ENCODE measurements at regions not wholly inside any gene's neighbourhood (a gene's known extent, or its start where the extent isn't known, plus 50 kb on each side); places are given as distances from the start of the nearest gene placed in this dataset.

- Histone ChIP-seq H3K4me1 (ENCODE audit: control insufficient read depth, insufficient read depth, low read length, poor library complexity, severe bottlenecking) (peaks cover 2% of the 10 kb centered on the region), H3K9me3 (ENCODE audit: control insufficient read depth, low read length) (peaks cover 9% of the 10 kb centered on the region), H3K27ac (ENCODE audit: low read depth, low read length, severe bottlenecking) (no peak overlapping the region), H3K4me3 (ENCODE audit: extremely low read depth, insufficient read depth, low read length, poor library complexity, severe bottlenecking) (no peak overlapping the region), H3K36me3 (ENCODE audit: control insufficient read depth, insufficient read depth, low read length) (no peaks in the 10 kb centered on the region)
Observed at GRCh38 chr7:97461596-97461995, 270.3 kb upstream of the TAC1 start.

GRCh38 chr7:97466071-97466470 lies 265.8 kb upstream of the TAC1 start:
- no peaks in the 10 kb centered on the region for H3K36me3 ChIP-seq (ENCODE audit: control insufficient read depth, insufficient read depth, low read length)
- H3K27ac ChIP-seq (ENCODE audit: low read depth, low read length, severe bottlenecking) = no peak overlapping the region
- no peak overlapping the region for H3K4me3 ChIP-seq (ENCODE audit: extremely low read depth, insufficient read depth, low read length, poor library complexity, severe bottlenecking)
- H3K4me1 ChIP-seq (ENCODE audit: control insufficient read depth, insufficient read depth, low read length, poor library complexity, severe bottlenecking) = no peaks in the 10 kb centered on the region
- 80% methylated on average over 2 of the region's 2 CpGs; no CpG with 5 or more reads in 1 of the 2 experiments for WGBS, 2 experiments (ENCODE audit: insufficient coverage in 2 of 2)
- H3K9me3 ChIP-seq (ENCODE audit: control insufficient read depth, low read length) = peaks cover 9% of the 10 kb centered on the region

GRCh38 chr7:97466999-97467740 lies 264.7 kb upstream of the TAC1 start:
- no peak overlapping the region for H3K4me3 ChIP-seq (ENCODE audit: extremely low read depth, insufficient read depth, low read length, poor library complexity, severe bottlenecking)
- peaks cover 2% of the 10 kb centered on the region for H3K9me3 ChIP-seq (ENCODE audit: control insufficient read depth, low read length)
- no peaks in the 10 kb centered on the region for H3K36me3 ChIP-seq (ENCODE audit: control insufficient read depth, insufficient read depth, low read length)
- WGBS, 2 experiments (ENCODE audit: insufficient coverage in 2 of 2) = 100% methylated on average over 1 to 3 of the region's 6 CpGs
- H3K27ac ChIP-seq (ENCODE audit: low read depth, low read length, severe bottlenecking) = no peak overlapping the region
- no peaks in the 10 kb centered on the region for H3K4me1 ChIP-seq (ENCODE audit: control insufficient read depth, insufficient read depth, low read length, poor library complexity, severe bottlenecking)

GRCh38 chr7:97468493-97468892 lies 263.4 kb upstream of the TAC1 start:
- Histone ChIP-seq H3K27ac (ENCODE audit: low read depth, low read length, severe bottlenecking) (no peak overlapping the region), H3K4me1 (ENCODE audit: control insufficient read depth, insufficient read depth, low read length, poor library complexity, severe bottlenecking) (no peaks in the 10 kb centered on the region), H3K4me3 (ENCODE audit: extremely low read depth, insufficient read depth, low read length, poor library complexity, severe bottlenecking) (no peak overlapping the region), H3K9me3 (ENCODE audit: control insufficient read depth, low read length) (no peaks in the 10 kb centered on the region), H3K36me3 (ENCODE audit: control insufficient read depth, insufficient read depth, low read length) (no peaks in the 10 kb centered on the region)
- 86 to 91% methylated on average over 3 of the region's 3 CpGs for WGBS, 2 experiments (ENCODE audit: insufficient coverage in 2 of 2)

- no peaks in the 10 kb centered on the region for H3K4me1 ChIP-seq (ENCODE audit: control insufficient read depth, insufficient read depth, low read length, poor library complexity, severe bottlenecking)
- no peak overlapping the region for H3K27ac ChIP-seq (ENCODE audit: low read depth, low read length, severe bottlenecking)
- no peaks in the 10 kb centered on the region for H3K9me3 ChIP-seq (ENCODE audit: control insufficient read depth, low read length)
- no peaks in the 10 kb centered on the region for H3K36me3 ChIP-seq (ENCODE audit: control insufficient read depth, insufficient read depth, low read length)
- H3K4me3 ChIP-seq (ENCODE audit: extremely low read depth, insufficient read depth, low read length, poor library complexity, severe bottlenecking) = no peak overlapping the region
- WGBS, 2 experiments (ENCODE audit: insufficient coverage in 2 of 2) = 90 to 100% methylated on average over 1 to 2 of the region's 5 CpGs
Observed at GRCh38 chr7:97470726-97471125, 261.2 kb upstream of the TAC1 start.

GRCh38 chr7:97471491-97471890 lies 260.4 kb upstream of the TAC1 start:
- H3K27ac ChIP-seq (ENCODE audit: low read depth, low read length, severe bottlenecking) = no peak overlapping the region
- no peaks in the 10 kb centered on the region for H3K9me3 ChIP-seq (ENCODE audit: control insufficient read depth, low read length)
- H3K4me3 ChIP-seq (ENCODE audit: extremely low read depth, insufficient read depth, low read length, poor library complexity, severe bottlenecking) = no peak overlapping the region
- no peaks in the 10 kb centered on the region for H3K4me1 ChIP-seq (ENCODE audit: control insufficient read depth, insufficient read depth, low read length, poor library complexity, severe bottlenecking)
- 97 to 100% methylated on average over 1 to 3 of the region's 3 CpGs for WGBS, 2 experiments (ENCODE audit: insufficient coverage in 2 of 2)
- H3K36me3 ChIP-seq (ENCODE audit: control insufficient read depth, insufficient read depth, low read length) = no peaks in the 10 kb centered on the region

GRCh38 chr7:97479740-97480290 lies 252.1 kb upstream of the TAC1 start:
- WGBS, 2 experiments (ENCODE audit: insufficient coverage in 2 of 2) = 49 to 54% methylated on average over 3 to 5 of the region's 6 CpGs
- Histone ChIP-seq H3K36me3 (ENCODE audit: control insufficient read depth, insufficient read depth, low read length) (no peaks in the 10 kb centered on the region), H3K4me1 (ENCODE audit: control insufficient read depth, insufficient read depth, low read length, poor library complexity, severe bottlenecking) (no peaks in the 10 kb centered on the region), H3K4me3 (ENCODE audit: extremely low read depth, insufficient read depth, low read length, poor library complexity, severe bottlenecking) (no peak overlapping the region), H3K9me3 (ENCODE audit: control insufficient read depth, low read length) (no peaks in the 10 kb centered on the region), H3K27ac (ENCODE audit: low read depth, low read length, severe bottlenecking) (no peak overlapping the region)

GRCh38 chr7:97480772-97481390 lies 251.0 kb upstream of the TAC1 start:
- no peaks in the 10 kb centered on the region for H3K9me3 ChIP-seq (ENCODE audit: control insufficient read depth, low read length)
- no peak overlapping the region for H3K27ac ChIP-seq (ENCODE audit: low read depth, low read length, severe bottlenecking)
- 86 to 91% methylated on average over 3 of the region's 3 CpGs for WGBS, 2 experiments (ENCODE audit: insufficient coverage in 2 of 2)
- H3K4me1 ChIP-seq (ENCODE audit: control insufficient read depth, insufficient read depth, low read length, poor library complexity, severe bottlenecking) = no peaks in the 10 kb centered on the region
- H3K4me3 ChIP-seq (ENCODE audit: extremely low read depth, insufficient read depth, low read length, poor library complexity, severe bottlenecking) = no peak overlapping the region
- no peaks in the 10 kb centered on the region for H3K36me3 ChIP-seq (ENCODE audit: control insufficient read depth, insufficient read depth, low read length)

GRCh38 chr7:97495487-97495886 lies 236.4 kb upstream of the TAC1 start:
- Histone ChIP-seq H3K9me3 (ENCODE audit: control insufficient read depth, low read length) (no peaks in the 10 kb centered on the region), H3K4me1 (ENCODE audit: control insufficient read depth, insufficient read depth, low read length, poor library complexity, severe bottlenecking) (no peaks in the 10 kb centered on the region), H3K36me3 (ENCODE audit: control insufficient read depth, insufficient read depth, low read length) (no peaks in the 10 kb centered on the region), H3K4me3 (ENCODE audit: extremely low read depth, insufficient read depth, low read length, poor library complexity, severe bottlenecking) (no peak overlapping the region), H3K27ac (ENCODE audit: low read depth, low read length, severe bottlenecking) (no peak overlapping the region)
- WGBS, 2 experiments (ENCODE audit: insufficient coverage in 2 of 2) = 57 to 100% methylated on average over 1 to 2 of the region's 2 CpGs

GRCh38 chr7:97499204-97499603 lies 232.7 kb upstream of the TAC1 start:
- no peak overlapping the region for H3K27ac ChIP-seq (ENCODE audit: low read depth, low read length, severe bottlenecking)
- H3K36me3 ChIP-seq (ENCODE audit: control insufficient read depth, insufficient read depth, low read length) = no peaks in the 10 kb centered on the region
- no peak overlapping the region for H3K4me3 ChIP-seq (ENCODE audit: extremely low read depth, insufficient read depth, low read length, poor library complexity, severe bottlenecking)
- no peaks in the 10 kb centered on the region for H3K4me1 ChIP-seq (ENCODE audit: control insufficient read depth, insufficient read depth, low read length, poor library complexity, severe bottlenecking)
- H3K9me3 ChIP-seq (ENCODE audit: control insufficient read depth, low read length) = no peaks in the 10 kb centered on the region
- WGBS, 2 experiments (ENCODE audit: insufficient coverage in 2 of 2) = no CpG with 5 or more reads among the region's 1 CpG
